T-helper 9 cell (primary cell): ENCODE measurements at regions not wholly inside any gene's neighbourhood (a gene's known extent, or its start where the extent isn't known, plus 50 kb on each side); places are given as distances from the start of the nearest gene placed in this dataset.

Experiments
- DNase-seq: peaks from one replicate; pipeline ENCODE4 v3.0.0-alpha.2; 2020

DNA sequence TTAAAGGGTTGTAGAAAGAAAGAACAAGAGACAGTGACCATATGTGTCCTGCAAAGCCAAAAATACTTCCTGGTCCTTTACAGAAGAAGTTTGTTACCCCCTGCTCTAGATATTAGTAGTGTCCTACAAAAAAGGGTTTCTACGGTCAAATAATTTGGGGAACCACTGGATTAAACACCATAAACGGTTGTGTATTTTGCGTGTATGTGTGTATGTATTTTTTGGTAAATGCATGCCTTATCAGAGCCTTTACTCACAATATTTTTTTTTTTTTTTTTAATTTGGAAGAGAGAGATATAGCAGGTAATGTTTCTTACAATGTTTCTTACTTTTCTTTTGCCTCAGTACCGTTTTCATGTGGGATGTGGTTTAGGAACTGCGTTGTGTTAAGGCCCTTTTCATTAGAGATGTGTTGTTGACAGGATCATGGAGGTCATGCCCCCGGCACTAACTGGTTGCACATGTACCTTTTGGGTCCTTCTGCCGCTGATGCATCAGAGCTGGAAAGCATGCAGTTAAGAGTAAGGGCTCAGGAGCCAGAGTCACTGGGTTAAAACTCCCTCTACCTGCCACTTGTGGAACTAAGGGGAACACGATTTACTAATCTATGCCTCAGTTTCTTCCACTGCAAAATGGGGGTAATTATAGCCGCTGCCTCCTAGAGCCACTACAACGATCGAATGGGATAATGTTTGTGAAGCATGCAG, 234.6 kb upstream of the KAZN start:
- DNase-seq = no peak

DNA sequence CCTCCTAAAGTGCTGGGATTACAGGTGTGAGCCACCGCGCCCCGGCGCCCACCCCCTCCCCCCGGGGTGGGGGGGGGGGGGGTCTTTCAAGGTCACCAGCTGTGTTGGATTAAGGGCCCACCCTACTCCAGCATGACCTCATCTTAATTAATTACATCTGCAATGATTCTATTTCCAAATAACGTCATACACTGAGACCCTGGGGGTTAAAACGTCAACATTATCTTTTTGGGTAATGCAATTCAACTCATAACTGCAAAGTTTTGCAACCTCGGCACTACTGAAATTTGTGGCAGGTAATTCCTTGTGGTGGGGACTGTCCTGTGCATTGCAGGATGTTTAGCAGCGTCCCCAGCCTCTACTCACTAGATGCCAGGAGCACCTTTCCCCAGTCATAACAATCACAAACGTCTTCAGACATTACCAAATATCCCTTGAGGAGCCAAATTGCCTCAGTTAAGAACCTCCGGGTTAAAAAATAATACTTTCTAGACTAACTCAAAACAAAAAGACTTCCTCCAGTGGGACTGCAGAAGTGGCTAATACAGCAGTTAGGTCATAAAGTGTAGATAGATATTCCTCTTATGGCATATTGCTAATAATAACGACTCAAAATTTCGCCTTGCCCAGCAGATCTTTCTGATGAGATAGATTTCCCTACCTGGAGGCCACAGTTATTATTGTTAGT, 233.0 kb upstream of the KAZN start:
- DNase-seq = no peak

DNA sequence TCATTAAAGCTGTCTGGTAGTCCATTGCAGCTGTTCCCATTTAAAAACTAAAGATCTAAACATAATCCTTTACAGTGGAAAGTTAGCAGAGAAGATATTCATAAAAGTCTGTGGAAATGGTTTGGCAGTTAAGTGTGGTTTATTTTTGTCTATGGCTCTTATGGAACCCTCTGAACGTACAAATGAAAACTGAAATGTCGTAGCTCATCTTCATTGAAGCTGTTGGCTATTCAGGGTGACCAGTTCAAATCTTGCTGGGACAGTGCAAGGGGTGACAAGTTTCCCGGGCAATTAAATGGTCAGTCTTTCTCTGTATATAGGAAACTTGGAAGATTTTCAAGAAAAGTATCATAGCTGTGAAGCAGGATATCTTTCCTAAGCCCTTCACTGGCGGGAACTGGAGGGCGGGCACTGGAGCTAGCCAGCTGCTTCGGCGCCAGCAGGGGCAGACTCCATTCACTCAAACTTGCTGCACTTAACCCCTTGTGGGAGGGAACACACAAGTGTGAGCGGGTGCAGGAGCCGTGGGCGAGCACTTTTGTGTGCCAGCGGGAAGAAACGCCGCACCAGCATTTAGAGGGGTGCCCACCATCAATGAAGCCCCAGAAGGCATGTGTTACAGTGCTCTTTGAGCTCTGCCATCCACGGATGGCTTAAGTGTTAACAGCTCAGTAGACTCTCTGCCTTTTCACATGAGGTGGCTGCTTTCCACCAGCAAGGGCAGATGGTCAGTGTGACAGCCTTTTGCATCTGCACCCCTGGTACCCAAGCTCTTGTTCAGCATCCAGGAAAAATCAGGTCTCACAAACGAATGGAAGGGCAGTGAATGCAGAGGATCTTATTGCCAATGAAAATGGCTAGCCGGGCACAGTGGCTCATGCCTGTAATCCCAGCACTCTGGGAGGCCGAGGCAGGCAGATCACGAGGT, 232.1 kb upstream of the KAZN start:
- no peak for DNase-seq

DNA sequence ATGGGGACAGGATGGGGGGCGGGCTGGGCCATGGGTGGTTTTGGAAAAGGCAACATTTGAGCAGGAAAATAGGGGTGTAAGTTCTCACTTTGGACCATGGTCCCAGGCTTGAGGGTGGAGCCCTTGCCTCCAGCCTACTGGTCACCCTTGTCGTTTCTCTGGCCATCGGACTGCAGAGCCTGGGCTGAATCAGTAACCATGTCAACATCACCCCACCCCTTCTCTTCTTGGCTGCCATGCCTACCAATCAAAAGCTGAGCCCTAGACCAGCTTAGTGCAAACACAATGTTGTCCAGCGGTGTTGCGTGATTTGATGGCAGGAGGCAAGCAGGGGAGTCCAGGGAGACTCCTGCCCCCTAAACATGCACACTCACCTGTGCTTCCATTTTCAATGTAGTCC, 231.0 kb upstream of the KAZN start:
- no peak for DNase-seq

DNA sequence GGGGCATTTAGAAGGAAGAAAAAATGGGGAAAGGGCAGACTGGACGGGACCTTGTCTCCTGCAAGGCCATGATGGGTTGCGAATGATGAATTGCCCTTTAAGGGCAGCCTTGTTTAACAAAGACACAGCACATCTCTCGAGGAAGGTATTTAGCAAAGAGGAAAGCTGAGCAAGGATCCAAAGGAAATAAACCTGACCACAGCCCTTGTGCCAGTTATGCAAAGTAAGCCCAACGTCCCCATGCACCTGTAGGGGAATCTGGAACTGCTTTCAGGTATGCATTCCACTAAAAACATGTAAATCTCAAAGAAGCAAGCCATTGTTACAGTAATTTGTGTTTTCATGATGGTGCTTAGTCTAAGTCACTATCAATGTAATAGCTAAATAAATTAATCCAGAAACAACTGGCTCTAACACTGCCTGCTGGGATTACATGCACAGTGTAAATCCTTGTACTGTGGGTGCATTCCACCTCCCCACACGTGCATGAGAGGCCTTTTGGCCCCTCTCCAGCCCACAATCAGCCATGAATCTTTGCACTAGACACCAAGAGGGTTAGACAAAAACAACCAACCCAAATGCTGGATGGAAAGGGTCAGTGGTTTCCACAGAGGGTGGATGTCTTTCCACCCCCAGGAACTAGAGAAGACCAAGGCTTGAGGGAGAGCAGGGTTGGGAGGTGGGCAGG, 228.8 kb upstream of the KAZN start:
- no peak for DNase-seq

DNA sequence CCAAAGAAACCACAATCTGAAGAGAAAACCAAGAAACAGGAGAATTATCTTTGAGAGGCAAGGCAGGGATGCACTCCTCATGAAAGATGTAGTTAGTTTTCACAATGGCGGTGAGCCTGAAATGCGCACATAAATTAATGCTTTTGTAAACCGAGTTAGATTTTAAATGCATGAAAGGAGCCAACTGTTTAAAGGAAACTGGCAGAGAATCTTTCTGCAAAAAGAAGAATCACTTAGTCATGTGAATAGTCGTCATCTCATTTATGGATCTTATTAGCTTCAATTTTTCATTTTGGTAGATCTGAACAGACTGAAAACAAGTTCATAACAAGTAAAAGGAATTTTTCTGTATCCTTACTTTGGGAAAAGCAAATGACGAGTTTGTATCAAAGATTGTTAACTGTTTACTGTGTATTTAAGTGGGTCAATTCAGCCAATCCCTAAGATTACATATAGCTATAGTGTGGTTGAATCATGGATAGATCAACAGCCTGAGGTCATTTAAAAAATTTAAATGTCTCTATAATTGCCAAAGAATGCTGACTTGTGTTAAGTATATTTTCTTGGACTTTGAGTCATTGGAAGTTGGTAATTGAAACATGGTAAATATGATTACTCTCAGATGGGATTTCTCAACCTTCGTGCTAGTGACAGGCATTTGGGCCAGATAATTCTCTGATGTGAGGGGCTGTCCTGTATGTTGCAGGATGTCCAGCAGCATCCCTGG, 226.6 kb upstream of the KAZN start:
- no peak for DNase-seq

DNA sequence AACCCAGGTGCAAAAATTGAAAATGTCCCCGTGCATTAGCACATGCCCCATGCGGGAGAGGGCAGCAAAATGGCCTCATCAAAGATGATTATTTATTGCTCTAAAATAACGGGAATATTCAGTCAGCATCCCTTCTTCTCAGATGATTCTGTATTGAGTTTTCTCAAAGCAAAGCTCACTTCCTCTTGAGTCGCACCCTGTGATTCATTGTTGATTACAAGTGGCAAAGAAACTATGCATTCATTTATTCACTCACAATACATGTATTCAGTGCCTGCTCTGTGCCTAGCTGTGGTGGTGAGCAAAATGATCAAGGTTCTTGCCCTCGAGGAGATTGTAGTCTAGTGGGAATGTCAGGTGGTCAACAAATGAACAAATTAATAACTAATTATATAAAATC, 226.0 kb upstream of the KAZN start:
- no peak for DNase-seq

DNA sequence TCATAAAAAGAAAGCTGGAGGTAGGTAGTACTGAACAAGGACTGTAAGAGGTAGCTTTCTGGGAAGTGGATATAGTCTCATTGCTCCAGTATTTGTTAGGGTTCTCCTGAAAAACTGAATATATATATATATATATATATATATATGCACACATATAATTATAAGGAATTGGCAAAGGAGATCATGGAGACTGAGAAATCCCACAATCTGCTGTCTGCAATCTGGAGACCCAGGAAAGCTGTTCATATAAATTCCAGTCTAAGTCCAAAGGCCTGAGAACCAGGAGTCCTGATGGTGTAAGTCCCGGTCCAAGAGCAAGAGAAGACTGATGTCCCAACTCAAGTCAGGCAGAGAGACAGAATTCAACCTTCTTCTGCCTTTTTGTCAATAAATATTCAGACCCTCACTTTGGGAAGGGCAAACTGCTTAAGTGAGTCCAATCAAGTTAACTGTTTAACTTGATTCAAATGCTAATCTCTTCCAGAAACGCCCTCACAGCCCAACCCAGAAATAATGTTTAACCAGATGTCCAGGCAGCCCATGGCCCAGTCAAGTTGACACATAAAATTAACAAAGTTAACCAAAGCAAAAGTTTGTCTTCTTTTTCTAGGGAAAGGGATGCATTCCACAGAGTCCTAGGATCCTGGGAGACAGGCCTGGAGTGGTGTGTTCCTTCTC, 225.3 kb upstream of the KAZN start:
- DNase-seq = no peak

DNA sequence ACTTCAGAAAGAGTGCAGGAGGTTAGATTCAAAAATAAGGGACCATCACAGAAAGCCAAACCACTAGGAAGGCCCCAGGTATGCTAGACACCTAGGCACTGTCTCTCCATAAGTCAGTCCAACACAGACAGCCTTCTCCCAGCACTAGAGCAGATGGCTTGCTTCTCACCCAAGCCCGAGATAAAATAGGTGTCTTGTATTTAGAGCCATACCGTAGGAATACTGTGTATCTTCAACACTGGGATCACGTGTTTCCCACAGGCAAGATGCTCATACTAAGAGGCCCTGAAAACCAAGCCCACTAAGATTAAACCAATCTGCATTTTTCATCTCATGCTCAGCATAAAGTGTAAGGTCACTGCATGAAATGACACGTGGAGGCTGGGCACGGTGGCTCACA, 223.3 kb upstream of the KAZN start:
- DNase-seq = no peak

DNA sequence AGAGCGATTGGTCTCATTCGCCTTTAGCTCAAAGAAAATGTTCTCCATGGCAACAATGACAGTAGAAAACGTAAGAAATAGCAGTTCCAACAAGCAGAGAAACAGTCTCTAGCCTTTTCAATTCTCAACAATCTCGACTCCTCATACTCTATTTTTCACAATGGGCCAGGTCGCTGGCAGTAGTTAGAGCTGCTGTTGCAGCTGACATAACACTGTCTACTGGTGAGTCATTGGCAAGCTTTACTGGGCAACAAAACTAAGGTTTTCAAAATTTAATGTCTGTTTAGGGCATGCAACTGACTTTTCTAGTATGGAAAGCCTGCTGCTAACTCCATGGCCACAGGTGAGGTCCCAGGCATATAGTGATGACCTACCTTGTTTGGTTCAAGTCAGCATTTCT, 221.1 kb upstream of the KAZN start:
- no peak for DNase-seq

DNA sequence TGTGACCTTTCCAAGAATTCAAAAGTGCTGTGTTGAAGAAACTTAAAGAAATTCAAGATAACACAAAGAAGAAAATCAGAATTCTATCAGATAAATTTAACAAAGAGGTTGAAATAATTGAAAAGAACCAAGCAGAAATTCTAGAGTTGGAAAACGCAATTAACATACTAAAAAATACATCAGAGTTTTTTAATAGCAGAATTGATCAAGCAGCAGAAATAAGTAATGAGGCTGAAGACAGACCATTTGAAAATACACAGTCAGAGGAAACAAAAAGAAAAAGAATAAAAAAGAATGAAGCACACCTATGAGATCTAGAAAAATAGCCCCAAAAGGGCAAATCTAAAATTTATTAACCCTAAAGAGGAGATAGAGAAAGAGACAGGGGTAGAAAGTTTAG, 218.1 kb upstream of the KAZN start:
- DNase-seq = no peak

DNA sequence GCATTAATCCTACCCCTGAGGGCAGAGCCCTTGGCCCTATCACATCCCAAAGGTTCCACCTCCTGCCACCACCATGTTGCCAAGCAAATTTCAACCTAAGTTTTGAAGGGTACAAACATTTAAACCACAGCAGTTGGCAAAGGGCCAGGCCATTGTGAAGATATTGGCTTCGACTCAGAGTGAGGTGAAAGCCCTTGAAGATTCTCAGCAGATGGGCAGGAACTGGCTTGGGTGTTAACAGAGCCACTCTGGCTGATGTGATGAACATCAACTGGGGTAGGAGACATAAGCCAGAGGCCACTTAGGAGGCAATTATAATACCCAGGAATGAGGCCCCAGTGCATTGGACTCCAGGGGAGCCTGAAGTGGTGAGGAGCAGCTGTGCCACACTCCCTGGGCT, 207.7 kb upstream of the KAZN start:
- no peak for DNase-seq

DNA sequence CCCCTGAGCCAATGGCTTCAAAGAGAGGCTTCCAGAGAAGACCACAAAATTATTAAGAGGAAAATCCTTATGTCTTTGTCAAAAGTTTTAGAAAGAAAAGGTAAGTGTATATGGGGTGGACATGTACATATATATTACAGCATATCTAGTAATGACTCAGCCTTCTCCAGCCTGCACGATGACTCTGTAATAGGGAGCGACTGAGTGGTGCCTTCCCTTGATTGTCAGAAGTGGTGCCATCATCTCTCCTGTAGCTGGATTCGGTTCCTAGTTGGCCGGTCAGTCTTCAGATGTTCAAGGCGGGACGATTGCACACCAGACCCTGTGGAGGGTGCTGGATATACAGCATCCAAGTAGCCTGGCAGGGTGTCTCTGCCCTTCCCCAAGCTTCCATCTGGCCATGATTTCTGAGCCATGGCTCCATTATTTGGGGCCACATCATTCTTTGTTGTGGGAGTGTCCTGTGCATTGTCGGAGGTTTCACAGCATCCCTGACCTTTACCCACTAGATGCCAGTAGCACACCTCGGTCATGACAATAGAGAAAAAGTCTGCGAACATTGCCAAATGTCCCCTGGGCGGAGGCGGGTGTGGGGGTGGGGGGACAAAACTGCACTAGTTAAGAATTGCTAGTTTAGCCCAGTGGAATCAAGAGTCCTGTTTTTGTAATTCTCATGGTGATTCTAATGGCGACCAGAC, 206.2 kb upstream of the KAZN start:
- no peak for DNase-seq

DNA sequence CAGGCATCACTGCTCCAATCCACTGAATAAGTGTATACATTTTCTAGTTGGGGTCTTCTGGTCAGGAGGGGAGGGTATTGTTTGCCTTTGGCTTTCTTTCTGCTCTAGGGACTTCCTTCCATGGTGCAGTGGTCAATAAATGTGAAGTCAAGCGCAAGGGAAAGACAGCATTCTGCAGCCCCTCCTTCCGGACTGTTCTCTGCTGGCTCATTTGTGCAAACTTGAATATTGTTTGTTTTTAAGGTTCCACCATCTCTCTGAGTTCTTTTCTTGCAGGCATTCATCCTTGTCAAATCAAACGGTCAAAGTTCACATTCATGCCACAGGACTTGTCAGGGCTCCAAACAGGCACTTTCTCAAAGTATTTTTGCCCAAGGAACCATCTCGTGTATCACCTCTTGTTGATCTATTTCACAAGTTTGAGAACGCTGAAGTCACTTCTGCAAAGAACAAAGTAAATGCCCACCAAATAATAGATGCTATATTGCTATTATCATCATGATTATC, 205.6 kb upstream of the KAZN start:
- no peak for DNase-seq

DNA sequence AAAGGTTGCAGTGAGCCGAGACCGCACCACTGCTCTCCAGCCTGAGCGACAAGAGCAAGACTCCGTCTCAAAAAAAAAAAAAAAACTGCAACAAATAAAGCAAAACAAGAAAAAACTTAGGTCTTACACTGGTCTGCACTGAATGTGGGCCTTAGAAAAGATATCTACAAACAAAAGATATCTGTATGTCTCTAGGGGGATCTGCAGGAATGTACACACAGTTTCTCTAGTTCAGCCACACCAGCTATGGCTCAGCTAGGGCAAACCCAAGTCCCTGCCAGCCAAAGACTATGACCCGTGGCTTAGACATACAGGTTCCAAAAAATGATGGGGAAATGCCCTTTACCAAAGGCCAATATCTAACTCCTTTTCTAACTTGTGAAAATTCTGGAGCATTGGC, 202.4 kb upstream of the KAZN start:
- no peak for DNase-seq

DNA sequence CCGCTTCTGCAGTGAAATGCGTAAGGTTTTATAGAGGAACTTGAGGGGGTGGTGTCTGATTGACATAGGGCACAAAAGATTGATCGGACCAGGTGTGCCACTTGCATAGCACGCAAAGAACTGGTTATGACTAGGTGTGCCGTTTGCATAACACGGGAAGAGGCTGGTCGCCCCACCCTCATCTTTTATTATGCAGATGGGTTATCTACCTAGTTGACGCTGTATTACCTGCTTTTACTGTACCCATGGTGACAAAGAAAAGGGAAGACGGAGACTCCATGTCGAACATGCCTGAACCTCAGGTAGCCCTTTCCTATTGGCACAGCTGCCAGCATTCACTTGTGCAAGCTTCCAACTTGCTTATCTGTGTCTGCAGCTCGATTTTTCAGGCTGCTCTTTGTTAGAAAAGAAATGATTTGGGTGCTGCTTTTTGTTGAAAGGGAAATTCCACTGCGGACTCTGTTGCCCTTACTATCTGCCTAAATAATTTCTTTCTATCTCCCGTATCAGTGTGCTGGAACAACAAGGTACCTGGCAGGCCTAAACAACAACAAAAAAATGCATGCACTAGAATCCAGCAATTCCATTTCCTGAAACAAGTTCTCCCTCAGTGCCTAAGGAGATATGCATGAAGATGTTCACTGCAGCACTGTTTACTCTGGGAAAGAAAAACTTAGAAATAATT, 194.4 kb upstream of the KAZN start:
- no peak for DNase-seq

DNA sequence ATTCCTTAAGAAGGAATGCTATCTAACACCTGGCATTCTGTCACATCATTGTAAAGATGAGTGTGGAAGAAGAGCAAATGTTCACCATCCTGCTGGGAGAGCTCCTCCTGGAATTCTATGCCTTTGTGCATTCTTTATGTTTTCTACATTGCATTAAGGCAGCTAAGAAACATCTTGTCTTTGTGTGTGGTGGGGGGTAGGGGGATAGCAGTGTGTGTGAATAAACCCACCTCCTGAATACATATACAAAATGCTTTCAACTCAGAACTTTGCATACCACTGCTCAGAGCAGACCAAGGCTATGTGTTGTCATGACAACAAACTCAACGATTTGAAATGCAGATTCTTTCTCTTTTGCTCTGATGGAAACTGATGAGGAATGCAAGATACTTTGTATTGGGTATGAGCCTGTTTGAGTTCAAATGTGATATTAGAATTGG, 193.6 kb upstream of the KAZN start:
- no peak for DNase-seq

DNA sequence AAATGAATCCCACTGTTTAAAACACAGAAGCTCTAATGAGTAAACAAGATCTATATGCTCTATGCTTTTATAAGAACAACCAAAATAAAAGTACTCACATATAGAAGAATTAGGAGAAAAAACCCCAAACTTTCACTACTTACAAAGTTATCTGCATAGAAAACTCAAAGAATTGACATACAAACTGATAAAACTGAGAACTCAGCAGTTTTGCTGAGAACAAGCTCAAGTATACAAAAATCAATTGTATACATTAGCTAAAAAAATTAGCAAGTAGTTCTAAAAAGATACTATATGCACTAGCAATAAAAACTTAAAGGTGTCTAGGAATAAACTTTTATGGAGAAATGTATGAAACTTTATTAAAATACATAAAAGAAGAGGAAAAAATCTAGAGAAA, 186.2 kb upstream of the KAZN start:
- DNase-seq = no peak

DNA sequence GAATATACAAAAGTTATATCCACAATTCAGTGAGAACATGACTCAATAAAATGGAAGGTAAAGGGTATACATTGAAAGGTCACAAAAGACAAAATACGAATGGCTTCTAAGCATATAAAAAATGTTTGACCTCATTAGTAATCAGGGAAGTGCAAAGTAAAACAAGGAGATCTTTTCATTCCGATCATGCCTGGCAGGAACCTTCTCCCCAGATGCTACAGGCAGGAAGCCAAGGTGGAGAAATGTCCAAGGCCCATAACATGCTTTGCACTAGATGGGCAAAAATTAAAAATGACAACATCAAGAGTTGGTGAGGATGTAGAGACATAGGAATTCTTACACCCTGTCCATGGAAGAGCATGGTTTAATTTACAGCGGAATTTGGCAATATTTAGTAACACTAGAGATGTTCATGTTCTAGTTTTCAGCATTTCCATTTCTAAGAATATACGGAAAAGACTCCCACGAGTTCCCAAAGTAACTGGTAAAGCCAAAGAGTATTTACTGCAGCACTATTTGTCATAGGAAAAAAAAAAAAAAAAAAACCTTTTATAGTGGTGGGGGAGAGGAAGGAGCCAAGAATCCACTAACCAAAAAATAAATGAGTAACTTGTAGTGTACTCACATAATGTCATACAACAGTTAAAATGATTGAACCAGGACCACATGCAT, 184.5 kb upstream of the KAZN start:
- no peak for DNase-seq

DNA sequence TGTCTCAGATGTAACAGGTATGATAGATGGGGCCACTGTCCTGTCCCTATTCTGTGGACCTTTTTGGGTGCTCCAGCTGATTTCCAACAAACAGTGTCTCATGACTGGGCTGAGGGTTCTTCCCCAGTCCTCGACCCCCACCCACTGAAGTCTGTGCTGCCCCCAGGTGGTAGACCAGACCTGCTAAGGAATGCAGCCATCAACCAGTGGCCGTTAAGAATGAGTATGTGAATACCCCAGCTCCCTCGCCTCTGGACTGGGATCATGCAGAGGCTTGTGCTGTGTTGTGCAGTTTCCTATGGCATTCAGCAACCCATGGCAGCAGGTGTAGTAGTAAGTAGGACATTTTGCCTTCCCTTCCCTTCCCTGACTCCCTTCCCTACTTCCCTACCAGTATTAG, 183.1 kb upstream of the KAZN start:
- DNase-seq = no peak
